HCT116 (cell line): ENCODE measurements at regions not wholly inside any gene's neighbourhood (a gene's known extent, or its start where the extent isn't known, plus 50 kb on each side); places are given as distances from the start of the nearest gene placed in this dataset.

Experiments
- ATAC-seq: fragments of 200-7000 bp; cut with Tn5 transposase; 2 replicates; pipeline ENCODE4 v1.9.1; 2020; ENCODE audit warnings: mild to moderate bottlenecking, moderate library complexity
- BruUV-seq: library from RNA; stranded (reverse); fragments of 400-500 nt; replicated peaks from 2 replicates; lab custom pipeline; 2021; lab: Mats Ljungman, UMichigan
- CTCF ChIA-PET: fragments of 300-600 bp; sonication (Branson Sonifier 250); formaldehyde crosslinking; loops from one replicate; lab custom pipeline; 2021; ENCODE audit warnings: antibody characterized with exemption; lab: Charles Lee
- POLR2A ChIA-PET: fragments of 300-600, 350-600 bp; sonication (Branson Sonifier 250); formaldehyde crosslinking; loops from one replicate; lab custom pipeline; 2021; ENCODE audit warnings: antibody characterized with exemption; lab: Charles Lee
- RAD21 ChIA-PET, 2 experiments: fragments of 300-600 bp; sonication (Branson Sonifier 250); formaldehyde crosslinking; loops; one replicate each; lab custom pipeline; 2023; ENCODE audit warnings: low total read pairs in 2 of 2; ENCODE audit not compliant: uncharacterized antibody in 2 of 2, unreplicated experiment in 2 of 2, low non-redundant PET in 1 of 2; lab: Charles Lee
- DNase-seq: peaks from one replicate; pipeline ENCODE4 v3.0.0-alpha.2; 2010; ENCODE audit warnings: low read depth, low spot score
- H2AFZ ChIP-seq: fragments of 200-600 bp; shearing (Covaris generic), sonication (generic); 2 replicates; pipeline ENCODE4 v1.6.1; 2017; ENCODE audit warnings: low read depth, mixed run types, mixed read lengths, antibody characterized with exemption, low read length; ENCODE audit not compliant: poor library complexity, severe bottlenecking
- H3K27ac ChIP-seq: 2 replicates; pipeline ENCODE4 v1.5.1; 2012; ENCODE audit warnings: low read depth, low read length
- H3K27me3 ChIP-seq: fragments of 200-600 bp; sonication (generic); 2 replicates; pipeline ENCODE4 v1.6.1; 2016; ENCODE audit warnings: mixed run types, low read length, mixed read lengths; ENCODE audit not compliant: insufficient read depth
- H3K36me3 ChIP-seq, 2 experiments: fragments of 200-500 bp in 1 of 2; fragments of 200-600 bp in 1 of 2; sonication (Bioruptor generic) in 1 of 2; sonication (generic) in 1 of 2; 2 replicates each; pipeline versions ENCODE4 v1.5.1 to v1.6.1; 2014 to 2016; ENCODE audit warnings: low read length in 2 of 2, inconsistent platforms in 1 of 2, mixed read lengths in 1 of 2, mixed run types in 1 of 2; ENCODE audit not compliant: insufficient read depth in 2 of 2, control insufficient read depth in 1 of 2
- H3K4me1 ChIP-seq, 2 experiments: fragments of 200-600 bp in 1 of 2; sonication (generic) in 1 of 2; 2 replicates each; pipeline versions ENCODE4 v1.5.1 to v1.6.1; 2012 to 2017; ENCODE audit warnings: low read length in 2 of 2, inconsistent platforms in 1 of 2, mild to moderate bottlenecking in 1 of 2, mixed read lengths in 1 of 2, mixed run types in 1 of 2, moderate library complexity in 1 of 2; ENCODE audit not compliant: insufficient read depth in 2 of 2, control insufficient read depth in 1 of 2
- H3K4me2 ChIP-seq: fragments of 200-600 bp; sonication (generic); 2 replicates; pipeline ENCODE4 v1.6.1; 2017; ENCODE audit warnings: mixed run types, low read length, mixed read lengths
- H3K4me3 ChIP-seq, 2 experiments: fragments of 200-600 bp in 1 of 2; sonication (generic) in 1 of 2; replicated peaks in 1 of 2; 2 replicates each; pipeline ENCODE4 v1.5.1; 2011 to 2016; ENCODE audit warnings: low read length in 2 of 2, control low read depth in 1 of 2, low read depth in 1 of 2, mild to moderate bottlenecking in 1 of 2, mixed read lengths in 1 of 2, mixed run types in 1 of 2
- H3K79me2 ChIP-seq: fragments of 200-600 bp; sonication (generic); 2 replicates; pipeline ENCODE4 v1.6.1; 2017; ENCODE audit warnings: mild to moderate bottlenecking, mixed run types, low read length, moderate library complexity, mixed read lengths; ENCODE audit not compliant: insufficient read depth
- H3K9ac ChIP-seq: fragments of 200-600 bp; sonication (generic); 2 replicates; pipeline ENCODE4 v1.6.1; 2016; ENCODE audit warnings: low read length, mixed read lengths
- H3K9me2 ChIP-seq: fragments of 200-600 bp; sonication (generic), shearing (Covaris generic); 2 replicates; pipeline ENCODE4 v1.6.1; 2017; ENCODE audit warnings: mixed run types, mild to moderate bottlenecking, moderate library complexity; ENCODE audit not compliant: insufficient read depth
- H3K9me3 ChIP-seq, 2 experiments: fragments of 200-500 bp in 1 of 2; fragments of 200-600 bp in 1 of 2; sonication (Bioruptor generic) in 1 of 2; sonication (generic) in 1 of 2; 2 replicates each; pipeline ENCODE4 v1.6.1; 2014 to 2017; ENCODE audit warnings: low read length in 2 of 2, mixed read lengths in 2 of 2, inconsistent platforms in 1 of 2, low read depth in 1 of 2, mild to moderate bottlenecking in 1 of 2, mixed run types in 1 of 2, moderate library complexity in 1 of 2; ENCODE audit not compliant: control insufficient read depth in 1 of 2, insufficient read depth in 1 of 2
- H4K20me1 ChIP-seq: fragments of 200-600 bp; sonication (generic), shearing (Covaris generic); 2 replicates; pipeline ENCODE4 v1.6.1; 2017; ENCODE audit warnings: mixed run types, mild to moderate bottlenecking, moderate library complexity; ENCODE audit not compliant: insufficient read depth
- CBX3 ChIP-seq: IDR thresholded peaks from 2 replicates; pipeline ENCODE4 v1.6.1; 2012; ENCODE audit warnings: low read depth
- EGR1 ChIP-seq: IDR thresholded peaks from 2 replicates; pipeline ENCODE4 v1.6.1; 2012; ENCODE audit warnings: low read depth
- EZH2phosphoT487 ChIP-seq: fragments of 200-600 bp; IDR thresholded peaks from 2 replicates; pipeline ENCODE4 v1.6.1; 2018; ENCODE audit warnings: antibody characterized with exemption, borderline replicate concordance
- FOSL1 ChIP-seq: IDR thresholded peaks from 2 replicates; pipeline ENCODE4 v1.6.1; 2012; ENCODE audit warnings: low read depth
- JUND ChIP-seq: IDR thresholded peaks from 2 replicates; pipeline ENCODE4 v1.6.1; 2012
- POLR2AphosphoS5 ChIP-seq: IDR thresholded peaks from 2 replicates; pipeline ENCODE4 v1.6.1; 2011; ENCODE audit warnings: mild to moderate bottlenecking, low read depth, low read length, moderate library complexity
- RAD21 ChIP-seq: IDR thresholded peaks from 2 replicates; pipeline ENCODE4 v1.6.1; 2012; ENCODE audit warnings: low read depth, mild to moderate bottlenecking
- SIN3A ChIP-seq: IDR thresholded peaks from 2 replicates; pipeline ENCODE4 v1.6.1; 2012; ENCODE audit warnings: low read depth
- TCF7L2 ChIP-seq: IDR thresholded peaks from 2 replicates; pipeline ENCODE4 v1.7.0; 2011; ENCODE audit warnings: borderline replicate concordance, inconsistent platforms; ENCODE audit not compliant: insufficient read depth, insufficient read length; ENCODE audit errors: extremely low read depth
- ZNF274 ChIP-seq: fragments of 200-500 bp; sonication (Bioruptor generic); IDR thresholded peaks from 2 replicates; pipeline ENCODE4 v1.6.1; 2014; ENCODE audit warnings: mild to moderate bottlenecking, low read depth, low read length, inconsistent platforms
- intact Hi-C: fragments of 100-400 bp; cut with micrococcal nuclease; formaldehyde crosslinking; loops from 2 replicates; pipeline ENCODE4 v1.10.0; 2022
- TF ChIP-seq, protein P1 (sequence below), 3 experiments: fragments of 200-600 bp in 1 of 3; sonication (generic) in 1 of 3; IDR thresholded peaks in 2 of 3; conservative IDR thresholded peaks in 1 of 3; 2 replicates each; pipeline ENCODE4 v1.5.1; 2012 to 2017; ENCODE audit warnings: low read depth in 2 of 3, low read length in 2 of 3, antibody characterized with exemption in 1 of 3, borderline replicate concordance in 1 of 3, control low read depth in 1 of 3, mild to moderate bottlenecking in 1 of 3, mixed read lengths in 1 of 3, mixed run types in 1 of 3, moderate library complexity in 1 of 3; ENCODE audit not compliant: insufficient read depth in 1 of 3
- TF ChIP-seq, protein P2 (sequence below): IDR thresholded peaks from 2 replicates; pipeline ENCODE4 v1.6.1; 2012

DNA sequence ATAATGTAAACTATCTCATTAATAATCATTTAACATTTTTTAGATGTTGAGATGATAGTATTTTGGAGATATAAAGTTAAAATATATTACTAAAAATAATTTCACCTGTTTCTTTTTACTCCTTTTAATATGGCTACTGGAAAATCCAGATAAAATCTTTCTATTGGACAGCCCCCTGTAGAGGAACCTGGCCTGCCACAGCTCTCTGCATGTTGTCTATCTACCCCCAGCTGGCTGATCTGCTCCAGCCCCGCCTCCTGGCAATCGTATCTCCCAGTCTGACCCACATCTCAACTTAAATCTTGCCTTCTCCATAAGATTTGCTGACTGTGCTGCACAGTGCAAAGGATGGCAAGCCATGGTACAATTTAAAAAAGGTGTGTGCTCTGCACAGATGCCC is 182.8 kb downstream of the SIPA1L2 start:
- BruUV-seq = no TSS peak
- no peaks in the 10 kb centered on the region for H3K27me3 ChIP-seq

DNA sequence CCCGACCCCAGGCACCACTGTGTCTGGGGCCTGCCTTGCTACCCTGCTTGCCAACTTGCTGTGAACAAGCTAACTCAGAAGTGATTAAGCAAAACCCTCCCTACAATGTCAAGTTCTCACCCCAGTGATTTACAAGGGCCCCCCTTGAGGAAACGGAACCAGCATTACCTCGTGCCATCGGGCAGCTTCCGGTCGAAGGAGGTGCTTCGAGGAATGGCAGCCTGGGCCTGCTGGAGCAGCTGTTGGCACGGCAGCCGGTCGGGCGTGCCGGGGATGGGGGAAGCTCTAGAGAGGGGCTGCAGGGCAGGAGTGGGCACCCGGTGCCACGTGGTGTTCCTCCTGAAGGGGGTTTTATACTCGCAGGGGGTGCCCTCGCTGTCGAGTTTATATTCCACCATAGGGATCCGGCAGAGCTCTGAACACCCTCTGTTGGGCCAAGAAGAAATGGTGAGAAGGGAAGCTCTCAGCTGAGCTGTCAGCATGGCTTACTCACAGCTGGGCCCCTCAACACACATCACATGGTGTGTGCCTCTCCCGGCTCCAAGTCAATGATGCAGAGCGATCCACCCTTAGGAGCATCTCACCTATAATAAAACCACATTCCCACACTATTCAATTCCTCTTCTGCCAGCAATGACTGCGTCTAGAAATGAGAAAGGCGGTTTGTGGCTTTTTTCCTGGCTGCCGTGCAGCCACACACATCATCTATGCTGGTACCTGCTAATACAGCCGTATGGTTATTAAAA is 184.4 kb downstream of the SIPA1L2 start:
- H3K27ac ChIP-seq = no peak overlapping the region
- ChIA-PET CTCF (no interaction called here), POLR2A (no interaction called here), RAD21 (no interaction called here)
- no peak overlapping the region for H3K9ac ChIP-seq
- no peak overlapping the region for H2AFZ ChIP-seq
- H3K4me3 ChIP-seq = no peak overlapping the region
- no peak overlapping the region for H3K4me2 ChIP-seq
- H3K79me2 ChIP-seq = no peaks in the 10 kb centered on the region
- DNase-seq (no peak), ATAC-seq (no peak)
- no peak for TF ChIP-seq POLR2AphosphoS5
- no peak for TF ChIP-seq ZNF274
- TF ChIP-seq EGR1 = no peak
- no peak for TF ChIP-seq EZH2phosphoT487
- TF ChIP-seq, protein P1, sequence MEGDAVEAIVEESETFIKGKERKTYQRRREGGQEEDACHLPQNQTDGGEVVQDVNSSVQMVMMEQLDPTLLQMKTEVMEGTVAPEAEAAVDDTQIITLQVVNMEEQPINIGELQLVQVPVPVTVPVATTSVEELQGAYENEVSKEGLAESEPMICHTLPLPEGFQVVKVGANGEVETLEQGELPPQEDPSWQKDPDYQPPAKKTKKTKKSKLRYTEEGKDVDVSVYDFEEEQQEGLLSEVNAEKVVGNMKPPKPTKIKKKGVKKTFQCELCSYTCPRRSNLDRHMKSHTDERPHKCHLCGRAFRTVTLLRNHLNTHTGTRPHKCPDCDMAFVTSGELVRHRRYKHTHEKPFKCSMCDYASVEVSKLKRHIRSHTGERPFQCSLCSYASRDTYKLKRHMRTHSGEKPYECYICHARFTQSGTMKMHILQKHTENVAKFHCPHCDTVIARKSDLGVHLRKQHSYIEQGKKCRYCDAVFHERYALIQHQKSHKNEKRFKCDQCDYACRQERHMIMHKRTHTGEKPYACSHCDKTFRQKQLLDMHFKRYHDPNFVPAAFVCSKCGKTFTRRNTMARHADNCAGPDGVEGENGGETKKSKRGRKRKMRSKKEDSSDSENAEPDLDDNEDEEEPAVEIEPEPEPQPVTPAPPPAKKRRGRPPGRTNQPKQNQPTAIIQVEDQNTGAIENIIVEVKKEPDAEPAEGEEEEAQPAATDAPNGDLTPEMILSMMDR (IDR thresholded peaks at IDR 0.05 in 2 of 3, conservative IDR thresholded peaks at IDR 0.05 in 1 of 3; ENCODE audit: borderline replicate concordance in 1 of 3, insufficient read depth in 1 of 3, low read depth in 2 of 3, low read length in 2 of 3) = no peak
- no peak for TF ChIP-seq FOSL1
- TF ChIP-seq RAD21 = no peak
- no peak for TF ChIP-seq TCF7L2
- TF ChIP-seq, protein P2, sequence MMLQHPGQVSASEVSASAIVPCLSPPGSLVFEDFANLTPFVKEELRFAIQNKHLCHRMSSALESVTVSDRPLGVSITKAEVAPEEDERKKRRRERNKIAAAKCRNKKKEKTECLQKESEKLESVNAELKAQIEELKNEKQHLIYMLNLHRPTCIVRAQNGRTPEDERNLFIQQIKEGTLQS = no peak
- no peaks in the 10 kb centered on the region for H3K4me1 ChIP-seq
- H3K27me3 ChIP-seq = no peaks in the 10 kb centered on the region
- intact Hi-C loops = no loop called here
- H3K9me3 ChIP-seq = no peaks in the 10 kb centered on the region
- H3K36me3 ChIP-seq = no peaks in the 10 kb centered on the region
- no peaks in the 10 kb centered on the region for H4K20me1 ChIP-seq
- no peaks in the 10 kb centered on the region for H3K9me2 ChIP-seq
- no TSS peak for BruUV-seq

More for the DNA sequence above, 182.8 kb downstream of the SIPA1L2 start:
- ATAC-seq (no peak), DNase-seq (no peak)
- no peaks in the 10 kb centered on the region for H3K36me3 ChIP-seq
- H3K4me1 ChIP-seq = no peaks in the 10 kb centered on the region
- H4K20me1 ChIP-seq = no peaks in the 10 kb centered on the region
- CTCF ChIA-PET = no interaction called here
- H3K9ac ChIP-seq = no peak overlapping the region
- no peaks in the 10 kb centered on the region for H3K79me2 ChIP-seq
- TF ChIP-seq CBX3 (no peak), SIN3A (no peak), JUND (no peak)
- TF ChIP-seq, protein P2 = no peak
- POLR2A ChIA-PET = no interaction called here
- RAD21 ChIA-PET = no interaction called here
- intact Hi-C loops = no loop called here
- H3K4me2 ChIP-seq = no peak overlapping the region
- no peaks in the 10 kb centered on the region for H3K9me2 ChIP-seq
- no peak overlapping the region for H2AFZ ChIP-seq
- H3K9me3 ChIP-seq = no peaks in the 10 kb centered on the region
- no peak overlapping the region for H3K27ac ChIP-seq
- no peak overlapping the region for H3K4me3 ChIP-seq
